ENCODE measurements at regions not wholly inside any gene's neighbourhood (a gene's known extent, or its start where the extent isn't known, plus 50 kb on each side); places are given as distances from the start of the nearest gene placed in this dataset.

DNA sequence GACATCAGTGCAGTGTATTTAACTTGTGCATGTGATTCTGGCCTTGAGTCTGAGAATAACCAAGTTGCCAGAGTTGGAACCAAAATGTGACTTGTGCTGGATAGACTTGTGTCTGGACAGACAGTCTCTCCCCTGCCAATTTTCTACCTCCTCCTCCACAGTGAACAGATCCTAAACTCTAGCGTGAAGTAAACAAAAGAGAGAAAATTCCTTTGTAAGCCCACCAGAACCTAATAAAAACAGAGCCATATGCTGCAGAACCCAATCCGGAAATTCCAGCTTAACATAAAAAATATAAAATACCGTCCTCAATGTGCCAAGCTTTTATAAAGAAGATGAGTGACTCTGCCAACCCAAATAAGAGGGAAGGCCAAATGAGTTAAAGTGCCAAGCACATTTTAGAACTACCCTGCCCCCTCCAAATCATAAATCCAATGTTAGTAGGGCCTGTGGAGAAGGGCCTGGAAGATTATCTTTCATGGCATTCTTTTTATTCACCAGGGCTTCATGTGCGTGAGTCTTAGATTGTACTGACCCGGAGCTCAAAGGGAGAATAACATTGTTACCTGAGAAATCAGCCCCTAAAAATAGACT is 344.6 kb upstream of the PROK2 start:
- WGBS, 2 donors, result 81 to 93% methylated on average over 5 of the region's 5 CpGs
- no peak overlapping the region for H3K27ac ChIP-seq (ENCODE audit: low read depth in 1 of 2, low read length in 1 of 2)
- no peaks in the 10 kb centered on the region for H3K27me3 ChIP-seq (ENCODE audit: control insufficient read depth in 3 of 3, insufficient read depth in 3 of 3, low read length in 2 of 3)
- TF ChIP-seq, protein P1, sequence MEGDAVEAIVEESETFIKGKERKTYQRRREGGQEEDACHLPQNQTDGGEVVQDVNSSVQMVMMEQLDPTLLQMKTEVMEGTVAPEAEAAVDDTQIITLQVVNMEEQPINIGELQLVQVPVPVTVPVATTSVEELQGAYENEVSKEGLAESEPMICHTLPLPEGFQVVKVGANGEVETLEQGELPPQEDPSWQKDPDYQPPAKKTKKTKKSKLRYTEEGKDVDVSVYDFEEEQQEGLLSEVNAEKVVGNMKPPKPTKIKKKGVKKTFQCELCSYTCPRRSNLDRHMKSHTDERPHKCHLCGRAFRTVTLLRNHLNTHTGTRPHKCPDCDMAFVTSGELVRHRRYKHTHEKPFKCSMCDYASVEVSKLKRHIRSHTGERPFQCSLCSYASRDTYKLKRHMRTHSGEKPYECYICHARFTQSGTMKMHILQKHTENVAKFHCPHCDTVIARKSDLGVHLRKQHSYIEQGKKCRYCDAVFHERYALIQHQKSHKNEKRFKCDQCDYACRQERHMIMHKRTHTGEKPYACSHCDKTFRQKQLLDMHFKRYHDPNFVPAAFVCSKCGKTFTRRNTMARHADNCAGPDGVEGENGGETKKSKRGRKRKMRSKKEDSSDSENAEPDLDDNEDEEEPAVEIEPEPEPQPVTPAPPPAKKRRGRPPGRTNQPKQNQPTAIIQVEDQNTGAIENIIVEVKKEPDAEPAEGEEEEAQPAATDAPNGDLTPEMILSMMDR (IDR thresholded peaks at IDR 0.05; ENCODE audit: control extremely low read depth, extremely low read depth), result no peak
- H3K9me3 ChIP-seq (ENCODE audit: control insufficient read depth in 4 of 4, insufficient read depth in 3 of 4, low read length in 3 of 4), result peaks cover 0 to 1% (median 0%) of the 10 kb centered on the region in 4 donors
- no peak for DNase-seq
- no peak for ATAC-seq (ENCODE audit: insufficient read depth, low FRiP score)
- H3K9ac ChIP-seq (ENCODE audit: insufficient read depth in 1 of 2, low read length in 2 of 2), result no peak overlapping the region
- H3K36me3 ChIP-seq (ENCODE audit: control insufficient read depth in 4 of 4, insufficient read depth in 4 of 4, low read length in 4 of 4), result no peaks in the 10 kb centered on the region
- H3K4me1 ChIP-seq (ENCODE audit: control insufficient read depth in 5 of 5, insufficient read depth in 5 of 5, low read length in 5 of 5), result peaks cover 0 to 2% (median 0%) of the 10 kb centered on the region in 5 donors
- no peak overlapping the region for H3K4me3 ChIP-seq

DNA sequence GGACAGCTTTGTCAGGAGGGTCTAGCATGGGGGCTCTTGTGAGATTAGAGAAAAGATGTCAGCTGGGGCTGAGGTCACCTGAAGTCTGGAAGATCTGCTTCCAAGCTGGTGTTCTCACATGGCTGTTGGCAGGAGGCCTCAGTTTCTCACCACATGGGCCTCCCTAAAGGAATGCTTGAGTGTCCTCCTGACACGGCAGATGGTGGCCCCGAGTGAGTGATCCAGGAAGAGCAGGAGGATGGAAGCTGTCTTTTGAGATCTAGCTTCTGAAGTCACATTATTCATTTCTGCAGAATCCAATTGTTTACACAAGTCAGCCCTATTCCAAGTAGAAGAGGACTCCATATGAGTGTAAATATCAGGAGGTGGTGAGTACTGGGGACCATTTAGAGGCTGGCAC is 344.0 kb upstream of the PROK2 start:
- Histone ChIP-seq H3K27ac (ENCODE audit: low read depth in 1 of 2, low read length in 1 of 2) (no peak overlapping the region), H3K27me3 (ENCODE audit: control insufficient read depth in 3 of 3, insufficient read depth in 3 of 3, low read length in 2 of 3) (no peaks in the 10 kb centered on the region), H3K9ac (ENCODE audit: insufficient read depth in 1 of 2, low read length in 2 of 2) (no peak overlapping the region), H3K4me3 (no peak overlapping the region), H3K4me1 (ENCODE audit: control insufficient read depth in 5 of 5, insufficient read depth in 5 of 5, low read length in 5 of 5) (peaks cover 0 to 2% (median 0%) of the 10 kb centered on the region in 5 donors), H3K9me3 (ENCODE audit: control insufficient read depth in 4 of 4, insufficient read depth in 3 of 4, low read length in 3 of 4) (peaks cover 0 to 1% (median 0%) of the 10 kb centered on the region in 4 donors), H3K36me3 (ENCODE audit: control insufficient read depth in 4 of 4, insufficient read depth in 4 of 4, low read length in 4 of 4) (no peaks in the 10 kb centered on the region)
- no peak for ATAC-seq (ENCODE audit: insufficient read depth, low FRiP score)
- no peak for DNase-seq
- 78 to 91% methylated on average over 2 of the region's 2 CpGs for WGBS, 2 donors
- TF ChIP-seq, protein P1 (IDR thresholded peaks at IDR 0.05; ENCODE audit: control extremely low read depth, extremely low read depth), result no peak

DNA sequence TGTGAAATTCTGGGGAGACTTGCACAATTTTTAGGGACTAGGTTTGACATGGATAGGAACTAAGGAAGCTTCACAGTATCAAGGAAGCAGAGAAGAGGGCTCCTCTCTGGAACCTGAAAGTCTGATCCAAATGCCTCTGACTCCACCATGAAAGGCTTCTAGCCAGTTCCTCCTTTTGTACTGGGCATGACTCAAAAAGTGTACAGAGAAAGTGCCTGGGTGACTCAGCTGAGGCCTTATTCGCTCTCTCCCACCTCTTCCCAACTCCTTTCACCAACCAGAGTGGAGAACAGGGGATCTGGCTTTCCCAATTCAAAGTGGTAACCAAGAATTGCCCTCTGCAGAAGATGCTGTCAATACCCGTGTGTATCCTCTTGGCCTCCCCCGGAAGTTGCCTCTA is 342.9 kb upstream of the PROK2 start:
- WGBS, 2 donors, result 86 to 90% methylated on average over 3 of the region's 3 CpGs
- H3K36me3 ChIP-seq (ENCODE audit: control insufficient read depth in 4 of 4, insufficient read depth in 4 of 4, low read length in 4 of 4), result no peaks in the 10 kb centered on the region
- peaks cover 0 to 1% (median 0%) of the 10 kb centered on the region in 4 donors for H3K9me3 ChIP-seq (ENCODE audit: control insufficient read depth in 4 of 4, insufficient read depth in 3 of 4, low read length in 3 of 4)
- H3K27ac ChIP-seq (ENCODE audit: low read depth in 1 of 2, low read length in 1 of 2), result no peak overlapping the region
- TF ChIP-seq, protein P1 (IDR thresholded peaks at IDR 0.05; ENCODE audit: control extremely low read depth, extremely low read depth), result no peak
- no peak for DNase-seq
- no peak for ATAC-seq (ENCODE audit: insufficient read depth, low FRiP score)
- H3K4me3 ChIP-seq, result no peak overlapping the region
- H3K9ac ChIP-seq (ENCODE audit: insufficient read depth in 1 of 2, low read length in 2 of 2), result no peak overlapping the region
- H3K4me1 ChIP-seq (ENCODE audit: control insufficient read depth in 5 of 5, insufficient read depth in 5 of 5, low read length in 5 of 5), result peaks cover 0 to 2% (median 0%) of the 10 kb centered on the region in 5 donors
- H3K27me3 ChIP-seq (ENCODE audit: control insufficient read depth in 3 of 3, insufficient read depth in 3 of 3, low read length in 2 of 3), result no peaks in the 10 kb centered on the region

DNA sequence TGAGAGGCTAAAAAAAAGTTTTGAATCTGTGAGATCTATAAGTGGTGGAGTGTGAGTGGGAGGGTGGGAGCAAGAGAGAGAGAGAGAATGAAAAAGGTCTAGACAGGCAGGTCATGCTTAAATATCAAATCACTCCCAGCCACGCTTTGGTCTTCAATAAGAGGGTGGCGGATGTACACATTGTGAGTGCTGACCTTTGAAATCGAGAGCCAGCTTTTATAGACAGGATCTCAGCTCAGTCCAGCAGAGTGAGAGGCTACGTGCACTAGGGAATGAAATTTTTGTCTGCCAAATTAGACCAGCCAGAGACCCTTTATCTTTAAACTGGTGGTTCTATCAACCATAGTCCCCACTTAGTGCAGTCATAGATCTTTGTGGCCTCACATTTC is 342.3 kb upstream of the PROK2 start:
- WGBS, 2 donors, result 86 to 93% methylated on average over 4 of the region's 4 CpGs
- H3K4me1 ChIP-seq (ENCODE audit: control insufficient read depth in 5 of 5, insufficient read depth in 5 of 5, low read length in 5 of 5), result peaks cover 0 to 2% (median 0%) of the 10 kb centered on the region in 5 donors
- no peaks in the 10 kb centered on the region for H3K36me3 ChIP-seq (ENCODE audit: control insufficient read depth in 4 of 4, insufficient read depth in 4 of 4, low read length in 4 of 4)
- no peaks in the 10 kb centered on the region for H3K27me3 ChIP-seq (ENCODE audit: control insufficient read depth in 3 of 3, insufficient read depth in 3 of 3, low read length in 2 of 3)
- TF ChIP-seq, protein P1 (IDR thresholded peaks at IDR 0.05; ENCODE audit: control extremely low read depth, extremely low read depth), result no peak
- H3K4me3 ChIP-seq, result no peak overlapping the region
- H3K9ac ChIP-seq (ENCODE audit: insufficient read depth in 1 of 2, low read length in 2 of 2), result no peak overlapping the region
- no peak for ATAC-seq (ENCODE audit: insufficient read depth, low FRiP score)
- DNase-seq, result peak in 1 of 3 donors; percentile 25
- no peak overlapping the region for H3K27ac ChIP-seq (ENCODE audit: low read depth in 1 of 2, low read length in 1 of 2)
- H3K9me3 ChIP-seq (ENCODE audit: control insufficient read depth in 4 of 4, insufficient read depth in 3 of 4, low read length in 3 of 4), result peaks cover 0 to 1% (median 0%) of the 10 kb centered on the region in 4 donors
